HG02840 (cell line): ENCODE measurements at regions not wholly inside any gene's neighbourhood (a gene's known extent, or its start where the extent isn't known, plus 50 kb on each side); places are given as distances from the start of the nearest gene placed in this dataset.
"Not testable (repeated sequence)": the region's sequence is repeated elsewhere in the genome, so short reads cannot be mapped to it uniquely, and the experiment has no call there.

Experiments
- ATAC-seq: cut with Tn5 transposase; IDR thresholded peaks from one replicate; pipeline ENCODE4 v1.9.1; 2021; ENCODE audit warnings: mild to moderate bottlenecking, moderate library complexity, moderate number of reproducible peaks; ENCODE audit not compliant: unreplicated experiment, low FRiP score

DNA sequence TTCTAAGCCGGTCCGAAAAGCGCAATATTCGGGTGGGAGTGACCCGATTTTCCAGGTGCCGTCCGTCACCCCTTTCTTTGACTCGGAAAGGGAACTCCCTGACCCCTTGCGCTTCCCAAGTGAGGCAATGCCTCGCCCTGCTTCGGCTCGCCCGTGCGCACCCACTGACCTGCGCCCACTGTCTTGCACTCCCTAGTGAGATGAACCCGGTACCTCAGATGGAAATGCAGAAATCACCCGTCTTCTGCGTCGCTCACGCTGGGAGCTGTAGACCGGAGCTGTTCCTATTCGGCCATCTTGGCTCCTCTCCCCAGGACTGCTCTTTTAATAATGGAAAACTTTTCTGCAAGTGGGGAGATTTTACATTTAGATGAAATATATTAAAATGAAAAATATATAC lies 297.5 kb downstream of the LNPK start:
- ATAC-seq, result not testable (repeated sequence)

DNA sequence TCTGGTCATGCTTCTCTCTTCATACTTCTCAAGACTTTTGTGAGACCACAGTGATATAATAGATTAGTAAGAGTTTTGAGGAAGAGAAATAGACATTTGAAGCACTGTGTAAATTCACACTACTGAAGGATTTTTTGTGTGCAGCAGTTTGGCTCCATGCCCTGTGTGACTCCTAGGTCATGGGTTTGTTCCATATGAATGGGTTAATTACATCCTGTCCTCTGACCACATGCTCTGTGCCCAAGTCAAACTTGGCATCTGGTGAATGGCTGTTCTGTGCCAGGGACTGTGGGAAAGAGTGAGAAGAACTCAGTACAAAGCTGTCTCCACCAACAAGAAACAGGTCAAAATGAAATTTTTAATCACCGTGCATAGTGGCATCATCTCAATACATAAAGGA lies 304.0 kb downstream of the LNPK start:
- no peak for ATAC-seq

DNA sequence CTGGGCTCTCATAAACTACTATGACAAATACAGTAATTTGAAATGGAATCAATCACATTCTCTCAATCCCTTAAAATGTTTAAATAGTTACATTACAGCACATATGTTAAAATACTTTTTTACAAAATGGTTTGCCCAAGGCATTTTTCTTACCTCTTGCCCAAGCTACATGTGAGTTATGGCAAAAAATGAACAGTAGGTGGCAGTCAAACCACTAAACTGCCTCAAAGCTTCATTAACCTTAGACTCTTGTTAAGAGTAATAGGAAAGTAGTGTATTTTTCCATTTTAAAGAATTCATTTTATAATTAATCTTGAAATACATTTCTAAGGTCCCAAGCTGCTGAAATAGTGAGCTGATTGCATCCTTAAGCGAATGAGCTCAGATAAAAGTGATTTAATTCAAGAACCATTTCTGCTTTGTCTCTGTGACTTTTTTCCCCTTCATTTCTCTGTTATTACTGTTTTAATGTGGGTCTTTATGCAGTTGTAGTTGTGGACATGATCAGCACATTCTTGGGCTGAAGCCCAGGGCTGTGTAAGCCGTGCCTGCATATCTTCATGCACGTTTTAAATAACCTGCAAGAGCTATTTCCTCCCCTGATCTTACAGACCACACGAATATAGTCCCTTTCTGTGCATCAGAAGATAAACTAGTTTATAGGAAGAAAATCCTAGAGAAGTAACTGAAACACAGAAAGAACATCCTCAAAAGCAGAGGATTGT lies 311.8 kb downstream of the LNPK start:
- no peak for ATAC-seq

DNA sequence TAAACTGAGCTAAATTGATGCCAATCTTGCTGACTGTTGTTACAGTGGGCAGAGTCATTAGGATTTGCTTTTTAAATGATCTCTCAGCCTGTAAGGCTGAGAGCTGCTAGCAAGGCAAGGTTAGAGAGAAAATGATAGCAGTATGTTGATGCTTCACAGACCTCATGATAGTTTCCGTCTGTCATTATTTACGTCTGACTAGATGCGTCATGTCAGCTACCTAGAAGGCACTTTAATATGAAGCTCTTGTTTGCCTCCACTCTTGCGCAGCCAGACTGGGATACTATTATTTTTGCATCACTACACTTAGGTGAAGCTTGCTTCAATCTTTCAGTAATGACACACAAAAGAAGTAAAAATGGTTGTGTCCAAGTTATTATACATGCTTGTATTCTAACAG lies 313.8 kb downstream of the LNPK start:
- ATAC-seq, result no peak

DNA sequence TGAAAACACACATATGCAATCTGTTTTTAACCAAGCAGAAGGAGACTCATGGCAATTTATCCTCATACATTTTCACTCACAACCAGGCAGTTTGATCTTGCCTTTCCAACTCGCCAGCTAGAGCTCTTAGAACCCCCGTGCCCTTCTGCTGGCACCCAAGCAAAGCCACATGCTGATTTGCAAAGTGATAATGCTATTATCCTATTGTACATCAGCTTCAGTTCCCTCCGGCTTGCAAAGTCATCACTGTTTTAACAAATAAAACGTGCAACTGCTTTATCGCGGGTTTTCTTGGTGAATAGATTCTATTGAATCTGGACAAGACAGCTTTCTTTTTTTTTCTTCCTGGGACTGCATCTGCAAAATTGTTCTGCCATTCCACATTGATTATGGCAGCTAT lies 314.6 kb downstream of the LNPK start:
- no peak for ATAC-seq

DNA sequence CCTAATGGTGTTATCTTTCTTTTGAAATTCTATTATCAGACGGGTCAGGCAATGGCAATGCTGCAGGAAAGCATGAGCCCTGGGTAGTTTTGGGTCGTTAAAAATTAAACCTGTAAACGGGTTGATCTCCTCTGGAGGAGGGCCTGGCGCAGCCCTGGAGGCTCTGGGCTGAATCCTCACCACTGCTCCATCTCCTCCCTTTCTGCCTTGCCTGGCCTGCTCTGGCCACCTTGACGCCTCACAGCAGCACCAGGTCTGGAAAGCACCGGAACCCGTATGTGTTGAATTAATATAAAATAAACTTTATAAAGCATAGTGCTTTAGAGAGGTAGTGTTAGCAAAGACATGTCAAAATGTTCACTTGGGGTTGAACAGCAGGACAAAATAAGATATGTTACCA lies 316.1 kb downstream of the LNPK start:
- no peak for ATAC-seq

DNA sequence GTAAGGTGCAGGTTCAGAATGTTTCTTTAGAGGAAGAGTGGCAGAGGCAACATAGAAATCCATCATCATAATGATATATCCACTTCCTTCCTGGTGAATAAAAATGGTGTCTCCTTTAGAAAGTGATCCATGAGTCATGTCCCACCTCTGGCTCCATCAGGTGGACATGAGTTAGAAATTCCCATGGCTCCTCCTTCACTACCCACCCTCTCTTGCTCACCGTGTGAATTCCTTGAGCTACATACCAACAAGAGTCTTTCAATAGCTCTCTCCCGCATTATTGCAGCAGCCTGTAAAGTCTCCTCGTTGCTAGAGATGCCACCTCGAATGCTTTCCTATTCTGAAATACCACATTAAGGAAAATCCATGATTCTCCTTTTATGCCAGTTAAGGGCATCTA lies 317.6 kb downstream of the LNPK start:
- ATAC-seq, result no peak

DNA sequence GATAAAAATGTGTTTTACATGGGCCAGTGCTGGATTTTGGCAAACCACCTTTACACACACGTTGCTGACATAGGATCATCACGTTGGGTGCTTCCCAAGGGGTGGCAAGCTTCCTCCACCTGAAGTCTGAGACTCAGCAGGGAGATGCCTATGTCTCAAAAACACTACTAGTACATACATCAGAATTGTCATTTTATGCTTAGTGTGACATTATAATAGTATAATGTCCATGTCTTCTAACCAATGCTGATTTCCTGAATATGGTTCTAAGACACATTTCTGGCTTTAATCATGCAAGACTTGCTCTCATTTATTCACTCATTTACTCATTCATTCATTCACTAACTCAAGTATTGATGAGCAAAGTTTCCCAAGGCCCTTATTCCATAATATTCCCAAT lies 322.3 kb downstream of the LNPK start:
- no peak for ATAC-seq

DNA sequence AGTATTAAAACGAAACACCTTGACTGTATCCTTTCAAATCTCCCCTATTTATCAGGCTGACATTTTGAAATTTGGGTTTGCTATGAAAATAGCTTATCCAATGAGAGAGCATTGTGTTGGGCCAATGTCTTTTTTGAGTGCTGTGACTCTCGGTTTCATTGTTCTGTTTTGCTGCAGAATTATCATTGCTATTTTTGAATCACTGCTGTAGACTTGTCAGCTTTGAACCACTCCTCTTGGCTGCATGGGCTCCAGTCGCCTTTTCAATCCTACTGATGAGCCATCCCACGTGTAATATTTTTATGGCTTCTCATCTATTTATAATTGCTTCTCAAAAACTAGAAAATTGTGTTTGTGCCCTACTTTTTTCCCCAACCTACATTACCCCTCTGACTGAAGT lies 322.8 kb downstream of the LNPK start:
- no peak for ATAC-seq

DNA sequence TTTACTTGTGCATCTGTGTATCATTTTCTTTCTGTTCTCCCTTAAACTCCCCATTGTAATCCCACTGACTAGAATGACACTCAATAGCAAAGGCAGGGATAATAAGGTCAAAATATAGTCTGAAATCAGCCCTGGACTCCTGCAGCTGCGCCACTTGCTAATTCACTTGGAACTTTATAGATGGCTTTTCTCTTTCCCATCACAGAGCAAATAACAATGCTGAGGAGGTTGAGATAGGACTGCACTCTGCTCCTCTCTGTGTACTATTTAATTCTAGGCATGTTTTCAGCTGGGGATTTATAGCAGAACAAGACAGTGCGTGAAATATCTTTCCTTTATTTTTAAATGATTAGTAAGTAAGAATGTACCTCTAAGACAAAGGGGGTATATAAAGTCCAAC lies 324.2 kb downstream of the LNPK start:
- no peak for ATAC-seq

DNA sequence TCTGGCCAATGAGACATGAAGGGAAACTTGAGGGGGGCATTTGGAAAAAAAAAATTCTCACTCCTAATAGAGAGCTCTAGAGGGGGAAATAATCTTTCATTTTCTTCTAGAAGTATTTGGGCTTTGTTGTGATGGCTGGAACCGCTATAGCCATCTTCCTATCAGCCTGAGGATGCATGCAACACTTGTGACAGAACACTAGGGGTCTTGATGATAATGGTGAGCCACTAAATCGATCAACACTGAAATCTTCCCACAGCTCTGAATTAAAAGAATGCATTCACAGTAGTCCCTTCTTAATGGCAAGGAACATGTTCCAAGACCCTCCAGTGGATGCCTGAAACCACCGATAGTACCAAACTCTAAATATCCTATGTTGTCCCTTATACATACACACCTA lies 325.3 kb downstream of the LNPK start:
- ATAC-seq, result no peak

DNA sequence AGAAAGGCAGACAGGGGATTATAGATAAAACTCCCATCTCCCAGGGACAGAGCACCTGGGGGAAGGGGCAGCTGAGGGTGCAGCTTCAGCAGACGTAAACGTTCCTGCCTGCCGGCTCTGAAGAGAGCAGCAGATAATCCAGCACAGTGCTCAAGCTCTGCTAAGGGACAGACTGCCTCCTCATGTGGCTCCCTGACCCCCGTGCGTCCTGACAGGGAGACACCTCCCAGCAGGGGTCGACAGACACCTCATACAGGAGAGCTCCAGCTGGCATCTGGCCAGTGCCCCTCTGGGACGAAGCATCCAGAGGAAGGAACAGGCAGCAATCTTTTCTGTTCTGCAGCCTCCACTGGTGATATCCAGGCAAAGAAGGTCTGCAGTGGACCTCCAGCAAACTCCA lies 333.3 kb downstream of the LNPK start:
- not testable (repeated sequence) for ATAC-seq

DNA sequence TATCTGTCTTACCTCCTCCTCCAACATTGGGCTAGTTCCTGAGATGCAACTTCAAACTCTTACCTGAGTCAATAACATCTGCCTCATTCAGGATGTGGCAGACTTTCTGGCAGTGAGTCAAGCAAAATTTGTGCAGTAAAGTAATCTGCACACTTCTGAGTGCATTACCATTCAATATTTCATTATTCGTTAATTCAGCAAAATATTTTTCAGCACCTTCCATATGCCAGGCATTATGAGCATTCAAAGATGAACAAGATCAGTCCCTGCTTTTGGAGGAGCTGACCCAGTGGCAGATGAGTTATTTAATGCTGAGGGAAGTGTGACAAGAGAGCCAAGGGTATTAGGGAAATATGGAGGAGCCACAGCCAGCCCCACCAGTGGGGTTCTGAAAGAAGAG lies 339.7 kb downstream of the LNPK start:
- no peak for ATAC-seq

DNA sequence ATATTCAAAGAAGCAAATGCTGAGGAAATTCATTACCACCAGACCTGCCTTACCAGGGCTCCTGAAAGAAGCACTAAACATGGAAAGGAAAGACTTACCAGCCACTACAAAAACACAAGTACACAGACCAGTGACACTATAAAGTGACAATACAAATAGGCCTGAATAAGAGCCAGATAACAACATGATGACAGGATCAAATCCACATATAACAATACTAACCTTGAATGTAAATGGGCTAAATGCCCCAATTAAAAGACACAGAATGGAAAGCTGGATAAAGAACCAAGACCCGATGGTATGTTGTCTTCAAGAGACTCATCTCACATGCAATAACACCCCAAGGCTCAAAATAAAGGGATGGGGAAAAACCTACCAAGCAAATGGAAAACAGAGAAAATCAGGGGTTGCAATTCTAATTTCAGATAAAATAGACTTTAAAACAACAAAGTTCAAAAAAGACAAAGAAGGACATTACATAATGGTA lies 353.4 kb downstream of the LNPK start:
- ATAC-seq, result no peak

DNA sequence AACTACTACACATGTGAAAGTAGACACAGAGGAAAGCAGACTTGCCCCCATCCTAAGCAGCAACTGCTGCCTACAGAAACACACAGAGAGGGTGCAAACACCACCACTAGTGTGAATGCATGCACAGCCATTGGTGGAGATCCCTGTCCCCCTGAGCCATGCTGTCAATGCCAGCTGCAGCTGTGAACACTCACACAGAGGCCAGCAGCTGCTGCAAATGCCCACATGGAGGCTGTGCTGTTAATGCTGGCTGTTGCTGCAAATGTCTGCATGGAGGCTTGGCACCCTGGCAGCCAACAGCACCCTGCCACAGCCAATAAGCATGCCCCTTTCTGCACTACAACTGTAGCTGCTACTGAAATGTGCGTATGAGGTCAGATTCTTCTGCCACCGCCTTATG lies 355.0 kb downstream of the LNPK start:
- ATAC-seq, result no peak

DNA sequence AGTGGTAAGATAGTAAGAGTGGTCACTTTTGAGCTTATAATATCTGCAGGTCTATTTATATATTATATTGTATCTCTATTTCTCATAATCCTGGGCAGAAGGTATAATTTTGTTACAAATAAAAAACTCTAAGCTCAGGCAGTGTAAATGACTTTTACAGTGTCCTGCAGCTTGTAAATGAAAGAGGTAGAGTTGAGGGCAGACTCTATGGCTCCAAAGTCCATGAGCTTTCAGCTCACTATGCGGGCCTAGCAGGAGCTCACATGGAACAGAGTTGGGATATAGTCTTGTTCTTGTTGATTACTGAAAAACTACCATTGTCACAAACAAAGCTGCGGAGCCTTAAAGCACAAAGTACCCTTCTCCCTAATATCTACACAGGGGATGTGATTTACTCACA lies 361.4 kb downstream of the LNPK start:
- no peak for ATAC-seq

DNA sequence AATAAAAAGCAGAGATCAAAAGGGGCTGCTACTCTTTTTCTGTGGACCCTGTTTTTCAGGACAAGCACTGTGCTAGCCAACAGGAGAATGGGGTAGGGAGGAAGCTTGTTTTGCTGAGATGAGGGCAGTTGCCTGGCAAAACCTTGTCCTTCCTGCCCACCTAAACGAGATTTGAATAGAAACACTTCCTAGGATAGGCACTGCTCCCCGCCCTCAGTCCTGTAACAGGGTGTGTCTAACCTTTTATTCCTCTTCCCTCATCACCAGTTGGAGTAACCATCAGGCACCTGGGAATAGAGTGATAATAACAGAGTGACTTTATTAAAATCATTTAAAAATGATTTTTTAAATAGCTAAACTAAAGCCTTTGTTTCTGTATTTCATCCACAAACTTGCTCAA lies 368.8 kb downstream of the LNPK start:
- ATAC-seq, result no peak

DNA sequence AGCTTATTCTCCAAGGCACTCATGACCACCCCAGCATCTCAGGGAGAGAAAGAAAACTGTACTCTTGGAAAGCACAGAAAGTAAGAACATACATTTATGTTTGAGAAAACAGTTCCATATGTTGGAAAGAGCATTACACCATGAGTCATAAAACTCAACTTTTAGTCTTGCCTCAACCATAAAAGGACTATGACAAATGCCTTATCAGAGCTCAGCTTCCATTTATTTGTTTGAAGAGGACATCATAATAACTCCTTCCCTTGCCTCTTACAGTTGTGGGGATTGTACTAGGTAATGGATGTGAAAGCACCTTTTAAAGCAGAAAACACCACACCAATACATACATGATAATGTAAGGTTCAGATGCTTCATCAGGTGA lies 370.8 kb downstream of the LNPK start:
- ATAC-seq, result no peak

DNA sequence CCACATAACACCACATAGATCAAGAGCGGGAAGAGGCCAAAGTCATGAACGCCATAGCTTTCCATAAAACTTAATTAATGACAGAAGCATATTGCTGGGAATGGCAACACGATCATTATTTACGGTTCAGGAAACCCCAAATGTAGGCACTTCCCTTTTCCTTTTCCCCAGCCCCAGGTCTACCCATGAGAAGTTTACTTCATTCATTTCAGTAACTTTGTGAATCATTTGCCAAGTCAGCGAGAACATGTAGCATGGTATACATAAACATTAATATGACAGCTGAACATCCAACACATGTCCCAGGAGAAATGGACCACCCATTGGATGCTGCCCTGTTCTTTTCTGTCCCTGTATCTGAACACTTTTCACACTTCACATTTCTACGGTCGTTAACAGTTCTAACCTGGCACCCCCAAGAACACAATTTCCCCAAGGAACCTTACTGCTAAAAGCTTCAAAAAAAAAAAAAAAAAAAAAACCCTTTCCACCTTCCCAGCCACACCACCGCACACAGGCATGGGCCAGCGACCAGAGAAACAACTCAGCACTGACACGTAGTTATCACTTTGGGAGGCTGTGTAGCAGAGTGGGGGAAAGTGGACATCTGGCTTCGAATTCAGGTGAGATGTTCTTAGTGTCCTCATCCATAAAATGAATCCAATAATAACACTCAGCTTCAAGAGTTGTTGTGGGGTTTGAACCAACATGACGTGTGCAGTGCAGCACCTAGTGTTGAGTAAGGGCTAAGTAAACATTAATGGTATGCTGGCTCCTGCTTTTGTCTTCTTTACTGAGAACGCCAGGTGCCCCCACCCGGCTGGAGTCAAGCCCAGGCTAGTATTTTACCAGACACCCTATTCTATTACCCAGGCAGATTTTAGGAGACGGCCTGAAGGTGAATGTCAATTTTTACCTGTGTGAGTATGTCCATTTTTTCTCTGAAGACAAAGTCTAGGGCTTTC lies 371.5 kb downstream of the LNPK start:
- ATAC-seq, result no peak

DNA sequence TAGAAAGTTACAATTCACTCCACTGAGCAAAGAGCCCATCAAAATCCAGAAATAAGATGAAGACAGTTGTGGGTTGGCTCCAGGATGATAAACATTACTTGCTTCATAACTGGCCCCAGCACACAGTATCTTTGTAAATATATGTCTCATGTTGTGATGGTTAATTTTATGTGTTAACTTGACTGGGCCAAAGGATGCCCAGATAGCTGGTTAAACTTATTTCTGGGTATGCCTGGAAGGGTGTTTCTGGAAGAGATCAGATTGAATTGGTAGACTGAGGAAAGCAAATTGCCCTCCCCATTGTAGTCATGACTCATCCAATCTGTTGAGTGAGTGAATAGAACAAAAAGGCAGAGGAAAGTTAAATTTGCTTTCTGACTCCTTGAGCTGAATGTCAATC lies 373.8 kb downstream of the LNPK start:
- no peak for ATAC-seq

DNA sequence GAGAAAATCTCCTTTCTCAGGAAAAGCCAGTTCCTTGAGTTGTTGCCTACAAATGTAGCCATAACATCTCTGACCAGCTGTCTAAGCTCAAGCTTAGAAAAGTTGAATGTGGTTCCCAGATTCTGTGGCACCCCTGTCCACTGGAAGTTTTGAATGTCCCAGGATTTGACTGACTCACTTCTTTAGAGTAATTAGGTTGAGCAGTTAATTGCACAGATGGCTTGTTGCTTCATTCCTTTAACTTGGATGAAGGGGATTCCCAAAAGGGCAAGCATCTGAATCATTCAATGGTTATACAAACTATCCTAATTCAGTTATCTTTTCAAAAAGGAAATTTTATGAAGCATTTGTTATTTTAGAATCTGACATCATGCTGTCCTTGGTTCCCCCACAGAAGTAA lies 374.7 kb downstream of the LNPK start:
- no peak for ATAC-seq

DNA sequence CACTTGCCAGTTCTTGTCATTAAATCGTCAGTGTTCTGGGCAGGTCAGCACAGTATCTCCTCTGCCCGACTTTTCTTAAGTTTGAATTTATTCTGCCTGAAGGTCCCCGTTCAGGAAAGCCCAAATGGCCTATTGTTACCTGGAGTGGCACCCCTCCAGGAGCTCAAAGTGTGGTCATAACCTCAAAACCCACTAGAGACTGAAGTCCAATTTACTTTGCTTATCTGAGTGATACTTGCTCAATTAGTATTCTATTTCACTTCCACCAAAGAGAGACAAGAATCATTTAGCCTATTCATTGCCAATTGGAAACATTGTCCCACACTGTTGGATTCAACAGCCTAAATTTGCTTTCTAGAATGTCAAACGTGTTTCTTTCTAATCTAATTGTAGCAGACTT lies 375.3 kb downstream of the LNPK start:
- no peak for ATAC-seq
